ENCODE measurements at regions not wholly inside any gene's neighbourhood (a gene's known extent, or its start where the extent isn't known, plus 50 kb on each side); places are given as distances from the start of the nearest gene placed in this dataset.
"Not testable (repeated sequence)": the region's sequence is repeated elsewhere in the genome, so short reads cannot be mapped to it uniquely, and the experiment has no call there.

DNA sequence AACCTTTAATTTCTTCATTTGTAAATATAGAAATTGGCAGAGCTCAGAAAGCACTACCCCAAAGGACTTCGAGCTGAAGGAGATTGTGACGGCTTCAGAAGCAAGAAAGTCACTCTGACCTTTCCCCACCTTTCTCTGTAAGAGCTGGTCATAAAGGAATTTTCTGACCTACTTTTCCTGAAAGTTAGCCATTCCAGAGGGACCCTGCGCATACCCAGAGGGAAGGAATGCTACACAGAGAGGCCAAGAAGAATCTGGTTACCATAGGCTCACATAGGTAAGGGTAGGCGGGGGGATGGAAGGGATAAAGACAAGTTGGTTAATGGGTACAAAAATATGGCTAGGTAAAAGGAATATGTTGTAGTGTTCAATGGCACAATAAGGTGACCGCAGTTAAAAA is 1080.3 kb downstream of the ZPLD1 start:
- Histone ChIP-seq H3K27me3 (no peaks in the 10 kb centered on the region), H3K4me1 (no peaks in the 10 kb centered on the region), H3K36me3 (no peaks in the 10 kb centered on the region), H3K9me3 (no peaks in the 10 kb centered on the region), H3K27ac (no peak overlapping the region), H3K4me3 (no peak overlapping the region)
- TF ChIP-seq, protein P1, sequence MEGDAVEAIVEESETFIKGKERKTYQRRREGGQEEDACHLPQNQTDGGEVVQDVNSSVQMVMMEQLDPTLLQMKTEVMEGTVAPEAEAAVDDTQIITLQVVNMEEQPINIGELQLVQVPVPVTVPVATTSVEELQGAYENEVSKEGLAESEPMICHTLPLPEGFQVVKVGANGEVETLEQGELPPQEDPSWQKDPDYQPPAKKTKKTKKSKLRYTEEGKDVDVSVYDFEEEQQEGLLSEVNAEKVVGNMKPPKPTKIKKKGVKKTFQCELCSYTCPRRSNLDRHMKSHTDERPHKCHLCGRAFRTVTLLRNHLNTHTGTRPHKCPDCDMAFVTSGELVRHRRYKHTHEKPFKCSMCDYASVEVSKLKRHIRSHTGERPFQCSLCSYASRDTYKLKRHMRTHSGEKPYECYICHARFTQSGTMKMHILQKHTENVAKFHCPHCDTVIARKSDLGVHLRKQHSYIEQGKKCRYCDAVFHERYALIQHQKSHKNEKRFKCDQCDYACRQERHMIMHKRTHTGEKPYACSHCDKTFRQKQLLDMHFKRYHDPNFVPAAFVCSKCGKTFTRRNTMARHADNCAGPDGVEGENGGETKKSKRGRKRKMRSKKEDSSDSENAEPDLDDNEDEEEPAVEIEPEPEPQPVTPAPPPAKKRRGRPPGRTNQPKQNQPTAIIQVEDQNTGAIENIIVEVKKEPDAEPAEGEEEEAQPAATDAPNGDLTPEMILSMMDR (IDR thresholded peaks at IDR 0.05), result no peak
- no peak for TF ChIP-seq POLR2AphosphoS5 (IDR thresholded peaks at IDR 0.05; ENCODE audit: insufficient read depth in 1 of 2, low read depth in 1 of 2)
- no peak for TF ChIP-seq POLR2A (IDR thresholded peaks at IDR 0.05)
- intact Hi-C loops (cut with DNase I), result no loop called here
- DNase-seq (ENCODE audit: extremely low spot score in 2 of 2), result no peak

DNA sequence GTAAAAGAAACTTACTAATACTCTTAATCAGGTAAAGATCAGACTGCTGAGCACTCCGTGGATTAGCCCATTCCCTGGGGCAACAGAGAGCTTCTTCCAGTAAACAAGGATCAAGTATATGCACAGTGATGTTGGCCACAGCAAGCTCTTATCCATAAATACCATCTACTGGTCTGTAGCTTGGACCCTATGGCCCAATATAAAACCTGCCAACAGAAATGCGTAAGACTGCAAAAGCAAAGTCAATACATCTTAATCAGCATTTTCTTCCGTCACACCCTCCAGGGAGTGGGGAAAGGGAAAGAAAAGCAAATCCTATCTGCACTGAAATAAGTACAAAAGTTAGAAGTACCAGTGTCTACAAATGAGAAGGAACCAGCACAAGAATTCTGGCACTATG is 1082.1 kb downstream of the ZPLD1 start:
- H3K27ac ChIP-seq, result no peak overlapping the region
- H3K4me3 ChIP-seq, result no peak overlapping the region
- no peaks in the 10 kb centered on the region for H3K9me3 ChIP-seq
- TF ChIP-seq, protein P1 (IDR thresholded peaks at IDR 0.05), result no peak
- no peak for TF ChIP-seq POLR2A (IDR thresholded peaks at IDR 0.05)
- intact Hi-C loops (cut with DNase I), result no loop called here
- H3K36me3 ChIP-seq, result no peaks in the 10 kb centered on the region
- no peaks in the 10 kb centered on the region for H3K27me3 ChIP-seq
- no peak for DNase-seq (ENCODE audit: extremely low spot score in 2 of 2)
- H3K4me1 ChIP-seq, result no peaks in the 10 kb centered on the region

DNA sequence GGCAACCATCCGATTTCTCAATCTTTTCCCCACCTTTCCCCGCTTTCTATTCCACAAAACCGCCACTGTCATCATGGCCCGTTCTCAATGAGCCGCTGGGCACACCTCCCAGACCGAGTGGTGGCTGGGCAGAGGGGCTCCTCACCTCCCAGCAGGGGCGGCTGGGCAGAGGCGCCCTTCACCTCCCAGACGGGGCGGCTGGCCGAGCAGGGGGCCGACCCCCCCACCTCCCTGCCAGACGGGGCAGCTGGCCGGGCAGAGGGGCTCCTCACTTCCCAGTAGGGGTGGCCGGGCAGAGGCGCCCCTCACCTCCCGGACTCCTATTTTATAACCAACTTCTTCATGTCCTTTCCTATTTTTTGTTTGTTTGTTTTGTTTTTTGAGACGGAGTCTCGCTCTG is 1096.5 kb downstream of the ZPLD1 start:
- H3K27ac ChIP-seq; H3K4me1 ChIP-seq; H3K36me3 ChIP-seq; DNase-seq (ENCODE audit: extremely low spot score in 2 of 2); H3K27me3 ChIP-seq; H3K4me3 ChIP-seq; H3K9me3 ChIP-seq; intact Hi-C loops (cut with DNase I): not testable (repeated sequence)

DNA sequence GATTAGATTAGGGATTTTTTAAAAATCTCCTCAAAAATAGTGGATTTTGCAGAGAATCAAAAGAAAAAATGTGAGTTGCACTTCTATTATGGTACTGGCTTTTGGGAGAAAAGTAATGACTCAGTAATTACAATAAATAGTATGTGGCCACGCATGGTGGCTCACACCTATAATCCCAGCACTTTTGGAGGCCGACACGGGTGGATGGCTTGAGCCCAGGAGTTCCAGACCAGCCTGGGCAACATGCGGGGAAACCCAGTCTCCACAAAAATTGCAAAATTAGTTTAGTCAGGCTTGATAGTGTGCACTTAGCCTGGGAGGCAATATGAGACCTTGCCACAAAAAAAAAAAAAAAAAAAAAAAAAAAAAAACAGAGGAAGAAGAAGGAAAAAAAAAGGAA is 1098.2 kb downstream of the ZPLD1 start:
- no peak for TF ChIP-seq POLR2AphosphoS5 (IDR thresholded peaks at IDR 0.05; ENCODE audit: insufficient read depth in 1 of 2, low read depth in 1 of 2)
- TF ChIP-seq, protein P1 (IDR thresholded peaks at IDR 0.05), result no peak
- no peak for TF ChIP-seq POLR2A (IDR thresholded peaks at IDR 0.05)
- Histone ChIP-seq H3K27ac (no peak overlapping the region), H3K9me3 (no peaks in the 10 kb centered on the region), H3K4me1 (no peaks in the 10 kb centered on the region), H3K27me3 (no peaks in the 10 kb centered on the region), H3K36me3 (no peaks in the 10 kb centered on the region), H3K4me3 (no peak overlapping the region)
- DNase-seq (ENCODE audit: extremely low spot score in 2 of 2), result no peak
- intact Hi-C loops (cut with DNase I), result no loop called here

DNA sequence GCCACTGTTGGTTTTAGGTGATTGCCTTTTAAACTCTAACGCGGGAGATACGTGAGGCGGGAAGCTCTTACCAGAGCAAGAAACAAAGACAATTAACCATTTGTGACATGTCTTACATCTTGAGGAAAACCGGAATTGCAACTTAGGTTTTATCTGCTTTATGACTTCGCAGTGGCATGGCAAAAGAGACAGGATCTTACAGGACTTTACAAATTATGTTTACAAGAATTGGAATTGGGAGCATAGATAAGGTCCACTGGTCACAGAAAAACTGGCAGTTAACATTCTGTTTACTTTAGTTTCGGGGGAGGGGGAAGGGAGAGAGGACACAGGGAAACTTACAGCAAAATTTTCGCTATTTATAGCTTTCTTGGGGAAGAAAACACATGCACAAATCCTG is 1119.6 kb downstream of the ZPLD1 start:
- DNase-seq (ENCODE audit: extremely low spot score in 2 of 2), result no peak
- Histone ChIP-seq H3K27ac (no peak overlapping the region), H3K36me3 (no peaks in the 10 kb centered on the region), H3K27me3 (no peaks in the 10 kb centered on the region), H3K4me1 (no peaks in the 10 kb centered on the region), H3K4me3 (no peak overlapping the region), H3K9me3 (no peaks in the 10 kb centered on the region)
- TF ChIP-seq, protein P1 (IDR thresholded peaks at IDR 0.05), result no peak
- intact Hi-C loops (cut with DNase I), result no loop called here

DNA sequence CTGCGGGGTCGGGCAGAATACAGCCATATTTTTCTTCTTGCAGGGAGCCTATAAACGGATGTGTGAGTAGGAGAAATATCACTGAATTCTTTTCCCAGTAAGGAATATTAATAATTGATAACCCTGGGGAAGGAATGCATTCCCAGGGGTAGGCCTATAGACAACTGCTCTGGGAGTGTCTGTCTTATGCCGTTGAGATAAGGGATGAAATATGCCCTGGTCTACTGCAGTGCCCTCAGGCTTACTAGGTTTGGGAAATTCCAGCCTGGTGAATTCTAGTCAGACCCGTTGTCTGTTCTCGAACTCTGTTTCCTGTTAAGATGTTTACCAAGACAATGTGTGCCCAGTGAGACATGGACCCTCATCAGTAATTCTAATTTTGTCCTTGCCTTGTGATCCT is 1129.3 kb downstream of the ZPLD1 start:
- H3K4me3 ChIP-seq; DNase-seq (ENCODE audit: extremely low spot score in 2 of 2); H3K27me3 ChIP-seq; H3K36me3 ChIP-seq; H3K9me3 ChIP-seq; H3K4me1 ChIP-seq; H3K27ac ChIP-seq; intact Hi-C loops (cut with DNase I): not testable (repeated sequence)
